GM21515 (cell line): ENCODE measurements at regions not wholly inside any gene's neighbourhood (a gene's known extent, or its start where the extent isn't known, plus 50 kb on each side); places are given as distances from the start of the nearest gene placed in this dataset.

ENCODE experiments used
- ATAC-seq: cut with Tn5 transposase; IDR thresholded peaks from one replicate; pipeline ENCODE4 v1.9.1; 2021; ENCODE audit not compliant: unreplicated experiment

DNA sequence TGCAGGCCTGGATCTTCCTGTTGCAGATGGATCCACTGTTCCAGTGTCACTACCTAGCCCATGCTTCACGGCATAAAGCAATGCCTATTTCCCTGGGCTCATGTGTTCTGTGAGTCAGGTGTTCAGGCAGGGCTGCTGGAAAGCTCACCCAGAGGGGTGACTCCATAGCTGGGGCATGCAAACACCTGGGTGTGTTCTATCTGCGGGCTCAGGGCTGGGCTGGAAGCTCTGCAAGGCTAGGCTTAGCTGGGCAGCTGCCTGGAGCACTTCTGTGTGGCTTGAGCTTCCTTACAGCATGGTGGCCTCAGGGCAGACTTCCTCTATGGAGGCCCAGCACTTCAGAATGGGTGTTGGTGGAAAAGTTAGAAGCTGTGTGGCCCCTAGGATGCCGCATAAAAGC, 139.9 kb downstream of the GADD45G start:
- ATAC-seq = no peak

DNA sequence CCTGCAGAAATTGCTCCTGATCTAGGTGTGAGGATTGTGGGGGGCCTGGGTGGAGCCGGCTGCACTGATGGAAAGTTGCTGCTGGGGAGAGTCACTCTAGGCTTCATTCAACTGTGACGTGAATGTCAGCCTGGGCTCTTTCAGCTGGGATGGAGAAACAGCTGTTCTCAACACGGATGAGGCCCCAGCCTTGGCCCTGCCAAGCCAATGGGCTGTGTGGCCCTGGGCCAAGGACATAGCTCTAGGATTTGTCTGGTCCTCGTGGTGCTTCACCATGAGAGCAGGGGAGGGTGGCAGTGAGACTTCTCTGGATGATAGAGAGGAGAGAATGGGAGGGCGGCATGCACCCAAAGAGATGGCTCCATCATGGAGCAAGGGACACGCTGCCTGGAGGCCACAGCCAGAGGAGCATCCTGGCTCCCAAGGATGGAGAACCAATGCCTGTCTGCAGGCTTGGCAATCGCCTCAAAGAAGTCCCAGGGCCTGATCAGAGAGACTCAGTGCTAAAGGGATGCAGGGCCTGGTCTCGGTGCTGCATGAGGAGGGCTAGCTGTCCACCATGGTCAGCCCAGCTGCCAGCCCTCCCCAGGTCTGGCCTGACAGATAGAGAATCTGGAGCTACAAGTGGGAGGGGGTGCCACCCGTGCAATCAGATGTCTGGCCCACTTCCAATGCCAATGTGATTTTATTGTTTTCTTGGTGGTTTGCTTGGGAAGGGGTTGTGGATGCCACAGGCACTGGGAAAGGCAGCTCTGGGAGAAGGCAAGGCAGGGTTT, 141.0 kb downstream of the GADD45G start:
- no peak for ATAC-seq

DNA sequence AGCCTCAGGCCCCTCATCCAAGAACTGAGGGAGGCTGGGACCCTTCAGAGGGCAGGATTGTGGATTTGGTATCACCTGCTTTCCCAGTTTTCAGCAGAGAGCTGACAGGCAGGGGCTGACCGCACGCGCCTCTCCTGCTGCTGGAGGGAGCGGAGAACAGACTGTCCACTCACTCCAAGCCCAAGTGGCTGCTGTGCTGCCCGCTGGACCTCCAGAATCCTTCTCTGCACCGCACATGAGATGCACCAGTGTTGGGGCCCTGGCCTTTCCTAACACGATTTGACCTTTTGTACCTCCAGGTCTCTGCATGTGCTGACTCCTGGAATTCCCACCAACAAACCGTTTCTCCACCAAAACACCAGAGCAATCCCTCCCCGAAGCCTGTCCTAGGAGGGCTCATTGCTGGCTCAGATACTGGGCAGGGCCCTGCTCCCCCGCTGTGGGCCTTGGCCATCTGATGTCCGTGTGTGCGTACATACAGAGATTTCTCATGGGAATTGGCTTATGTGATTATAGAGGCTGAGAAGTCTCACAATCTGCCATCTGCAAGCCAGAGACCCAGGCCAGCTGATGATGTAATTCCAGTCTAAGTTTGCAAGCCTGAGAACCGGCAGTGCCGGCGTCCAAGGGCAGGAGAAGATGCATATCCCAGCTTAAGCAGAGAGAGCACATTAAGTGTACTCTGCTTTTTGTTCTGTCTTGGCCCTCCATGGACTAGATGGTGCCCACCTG, 141.7 kb downstream of the GADD45G start:
- no peak for ATAC-seq

DNA sequence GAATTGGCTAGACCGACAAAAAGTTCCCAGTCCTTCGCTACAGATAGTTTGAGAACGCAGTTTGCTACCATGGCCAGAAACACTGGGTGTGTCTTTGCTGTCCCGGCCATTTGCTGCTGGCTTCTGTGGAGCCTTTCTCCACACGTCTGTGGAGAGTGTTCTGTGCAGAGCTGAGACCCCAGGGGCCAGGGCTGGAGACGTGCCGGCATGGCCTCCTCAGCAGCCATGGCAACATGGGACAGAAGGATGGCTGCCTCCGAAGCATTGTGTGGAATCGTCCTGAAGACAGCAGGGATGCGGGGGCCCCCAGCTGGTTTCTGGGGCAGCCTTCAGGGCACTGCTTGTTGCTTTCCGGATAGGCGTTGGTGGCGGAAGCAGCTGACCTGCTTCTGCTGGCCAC, 142.8 kb downstream of the GADD45G start:
- ATAC-seq = no peak

DNA sequence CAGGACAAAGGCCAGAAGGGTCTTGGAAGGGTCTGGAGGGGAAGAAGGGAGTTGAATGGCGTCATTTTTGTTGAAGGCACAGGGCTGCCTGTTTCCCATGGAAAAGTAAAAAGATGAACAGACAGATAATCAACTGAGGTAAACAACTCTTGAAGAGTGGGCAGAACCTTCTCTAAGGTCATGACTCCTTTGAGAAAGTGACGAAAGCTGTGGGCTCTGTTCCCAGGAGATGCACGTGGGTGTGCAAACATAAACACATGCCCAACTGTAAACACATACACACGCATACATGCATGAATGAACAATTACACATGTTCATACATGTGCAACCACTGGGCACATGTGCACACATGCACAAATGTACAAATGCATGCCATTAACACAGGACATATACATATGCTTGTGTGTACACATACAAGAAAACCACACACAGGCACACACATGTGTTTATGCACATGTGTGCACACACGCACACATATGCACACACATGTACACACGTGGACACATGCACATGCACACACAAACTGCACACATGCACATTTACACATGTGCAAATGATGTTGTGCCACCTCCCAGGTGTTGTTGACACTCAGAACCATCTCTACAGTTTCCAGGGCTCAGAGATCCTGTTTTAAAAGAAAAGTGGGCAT, 143.3 kb downstream of the GADD45G start:
- no peak for ATAC-seq

DNA sequence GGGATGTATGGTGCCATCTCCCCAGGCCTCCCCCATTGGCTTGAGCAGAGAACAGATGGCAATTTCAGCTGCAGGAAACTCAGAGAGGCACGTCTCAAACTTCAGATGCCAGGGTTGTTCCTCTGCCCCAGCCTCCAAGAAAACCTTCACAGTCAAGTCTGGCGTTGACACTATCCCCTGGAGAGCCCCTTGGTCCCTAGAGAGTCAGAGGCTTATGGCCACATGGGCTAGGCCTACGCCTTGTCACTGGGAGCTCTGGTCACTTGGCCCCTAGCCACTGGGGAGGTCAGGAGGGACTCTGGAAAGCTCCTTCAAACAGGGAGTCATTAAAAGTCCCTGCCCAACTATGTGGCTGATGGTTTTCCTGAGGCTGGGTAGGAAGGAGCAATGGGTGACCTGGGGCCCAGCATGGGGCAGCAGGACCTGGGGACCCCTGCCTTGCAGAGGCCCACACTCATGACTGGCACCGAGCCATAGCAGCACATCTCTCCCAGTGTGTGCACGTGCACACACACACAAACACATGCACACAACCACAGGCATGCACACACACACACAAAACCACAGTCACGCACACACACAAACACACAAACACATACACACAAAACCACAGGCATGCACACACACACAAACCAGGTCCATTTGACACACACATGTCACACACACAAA, 144.2 kb downstream of the GADD45G start:
- ATAC-seq = no peak

DNA sequence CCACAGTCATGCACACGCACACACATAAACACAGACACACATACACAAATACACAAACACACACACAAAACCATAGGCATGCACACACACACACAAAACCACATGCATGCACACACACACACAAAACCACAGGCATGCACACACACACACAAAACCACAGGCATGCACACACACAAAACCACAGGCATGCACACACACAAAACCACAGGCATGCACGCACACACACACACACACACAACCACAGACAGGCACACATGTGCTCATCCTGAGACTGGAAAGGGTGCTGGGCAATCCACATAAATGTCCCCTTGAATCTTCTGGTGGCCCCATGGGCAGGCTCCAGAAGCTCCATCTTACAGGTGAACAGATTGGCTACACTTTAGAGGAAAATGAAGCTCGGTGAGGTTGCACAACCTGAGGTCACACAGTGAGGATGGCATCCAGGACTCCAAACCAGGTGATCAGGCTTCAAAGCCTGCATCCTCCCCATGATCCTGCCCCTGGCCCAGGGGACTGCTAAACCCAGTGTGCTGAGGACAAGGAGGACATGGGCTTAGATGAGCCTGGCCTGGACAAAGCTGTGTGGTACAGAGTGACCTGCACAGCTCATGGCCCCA, 144.8 kb downstream of the GADD45G start:
- ATAC-seq = no peak

DNA sequence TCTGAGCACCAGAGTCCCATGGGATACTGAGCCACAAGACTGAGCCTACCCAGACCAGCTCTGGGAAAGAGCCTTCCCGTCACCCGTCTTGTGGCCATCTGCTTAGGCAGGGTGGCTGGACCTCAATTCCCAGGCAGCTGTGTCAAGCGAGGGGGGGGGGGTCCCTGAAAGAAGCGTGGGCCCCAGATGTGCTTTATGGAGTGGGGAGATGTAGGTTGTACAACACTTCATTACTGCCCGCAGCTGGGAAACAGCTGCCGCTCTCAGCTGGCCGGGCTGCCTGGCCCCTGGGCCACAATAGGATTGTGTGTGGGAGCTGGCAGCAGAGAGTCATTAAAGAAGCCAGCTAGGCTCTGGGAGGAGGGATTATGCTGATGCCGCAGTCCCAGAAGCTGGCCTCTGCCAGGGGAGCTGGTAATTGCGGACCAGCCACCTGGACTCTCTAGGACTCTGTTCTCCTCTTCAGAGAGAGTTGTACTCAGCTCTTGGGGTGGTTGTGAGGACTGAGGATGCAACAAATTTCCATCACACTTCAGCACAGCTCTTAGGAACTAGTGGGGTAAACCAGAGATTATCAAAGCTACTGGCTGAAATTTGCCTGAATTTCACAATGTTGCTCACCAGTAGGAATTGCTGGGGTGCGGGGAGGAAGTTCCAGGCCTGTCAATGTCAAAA, 145.4 kb downstream of the GADD45G start:
- ATAC-seq = no peak

DNA sequence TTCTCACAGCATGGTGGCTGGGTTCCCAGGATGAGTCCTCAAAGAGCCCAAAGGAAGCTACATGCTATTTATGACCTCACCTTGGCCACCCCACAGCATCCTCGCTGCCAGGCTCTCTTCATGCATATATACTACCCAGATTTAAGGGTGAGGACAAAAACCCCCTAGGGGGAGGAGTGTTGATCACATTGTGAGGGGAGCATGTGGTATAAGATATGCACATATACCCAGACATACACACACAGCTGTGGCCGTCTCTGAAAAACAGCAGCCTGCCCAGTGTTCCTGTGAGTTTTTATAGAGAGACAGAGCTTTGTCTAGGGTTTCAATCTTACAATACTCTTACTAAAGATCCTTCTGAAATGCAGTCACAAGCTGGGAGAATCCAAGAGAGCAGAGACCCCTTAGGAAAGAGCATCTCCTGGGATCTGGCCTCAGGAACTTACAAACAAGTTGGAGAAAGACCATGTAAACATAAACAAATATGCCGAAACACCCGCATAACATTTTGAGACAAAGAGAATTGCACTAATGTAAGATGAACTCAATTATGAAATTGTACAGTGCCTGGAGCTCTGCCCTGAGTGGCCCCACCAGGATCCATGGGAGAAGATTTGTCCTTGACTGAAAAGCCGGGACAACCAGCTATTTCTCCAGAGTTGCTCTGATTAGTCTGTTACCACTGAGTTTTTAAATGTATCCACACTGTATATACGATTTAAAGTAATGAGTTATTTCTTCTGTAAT, 146.4 kb downstream of the GADD45G start:
- no peak for ATAC-seq

DNA sequence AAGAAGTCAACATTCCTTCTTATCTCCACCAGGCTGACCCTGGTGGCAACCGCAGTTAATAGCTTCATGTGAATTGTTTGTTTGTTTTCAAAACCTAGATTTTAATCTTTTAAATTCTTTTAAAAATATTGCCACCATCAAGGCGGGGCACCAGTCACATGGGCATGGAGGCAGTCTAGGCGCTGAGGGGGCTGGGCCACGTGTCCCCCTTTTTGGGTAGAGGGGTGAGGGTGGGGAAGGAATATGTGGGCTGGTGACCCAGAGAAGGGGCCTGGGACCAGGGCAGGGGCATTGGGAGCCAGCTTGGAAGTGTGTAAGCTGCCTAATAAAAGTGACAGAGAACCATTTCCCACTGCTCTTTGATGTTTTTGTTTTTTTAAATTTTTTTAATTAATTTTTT, 147.3 kb downstream of the GADD45G start:
- ATAC-seq = no peak

DNA sequence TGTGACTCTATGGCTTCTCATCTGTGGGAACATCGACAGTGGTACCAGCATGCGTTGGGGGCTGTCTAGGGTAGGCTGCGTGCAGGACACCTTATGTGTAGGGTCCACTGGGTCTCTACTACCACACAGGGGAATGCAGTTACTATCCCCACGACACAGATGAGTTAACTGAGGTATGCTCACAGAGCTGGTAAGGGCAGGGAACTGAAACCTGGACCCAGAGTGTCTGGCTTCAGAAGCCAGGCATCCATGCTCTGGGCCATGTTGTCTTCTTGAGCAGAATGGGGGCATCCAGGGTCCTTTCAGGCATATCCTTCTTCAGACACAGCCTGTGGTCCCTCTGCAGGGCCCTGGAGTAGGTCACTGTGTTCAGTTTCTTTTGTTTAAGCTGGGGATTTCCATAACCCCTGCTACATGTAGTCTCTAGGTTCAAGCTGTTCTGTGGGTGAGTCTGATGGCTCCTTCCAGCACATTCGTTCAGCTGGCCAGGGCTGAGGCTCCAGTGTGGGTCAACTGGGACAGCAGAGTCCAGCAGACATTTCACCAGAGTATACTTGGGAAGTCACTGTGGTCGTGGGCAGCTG, 148.8 kb downstream of the GADD45G start:
- no peak for ATAC-seq

DNA sequence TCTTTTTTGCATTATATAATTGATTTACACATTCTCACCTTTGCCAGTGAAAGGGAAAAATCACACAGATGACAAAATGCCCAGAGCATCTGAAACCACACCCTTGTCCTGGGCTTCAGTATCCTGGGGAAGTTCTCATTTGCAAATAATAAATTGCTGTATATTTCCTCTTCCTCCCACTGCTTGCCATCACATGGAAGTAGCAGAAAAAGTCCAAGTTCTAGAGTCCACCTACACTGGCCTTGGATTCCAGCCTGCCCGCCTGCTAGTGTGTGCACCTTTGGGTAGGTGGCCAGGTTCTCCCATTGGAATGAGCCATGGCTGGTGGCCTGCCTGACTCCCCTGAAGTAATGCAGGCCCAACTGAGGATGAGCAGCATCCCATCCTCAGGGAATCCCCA, 149.4 kb downstream of the GADD45G start:
- ATAC-seq = no peak

DNA sequence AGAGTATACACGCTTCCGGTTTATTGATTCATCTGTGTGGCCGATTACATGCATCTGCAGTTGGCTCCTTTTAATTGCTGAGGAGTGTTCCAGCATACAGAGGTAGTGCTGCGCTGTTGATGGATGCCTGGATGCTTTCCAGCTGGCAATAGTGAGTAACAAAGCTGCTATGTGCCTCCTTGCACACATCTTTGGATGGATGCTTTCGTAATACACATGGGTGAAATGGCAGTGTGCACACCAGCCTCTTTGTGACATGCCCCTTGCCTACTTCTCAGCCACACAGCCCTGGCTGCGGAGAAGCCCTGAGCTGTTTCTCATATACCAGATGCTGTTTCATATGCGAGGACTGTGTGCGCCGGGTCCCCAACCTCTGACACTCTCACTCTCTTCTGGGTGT, 151.0 kb downstream of the GADD45G start:
- ATAC-seq = no peak

DNA sequence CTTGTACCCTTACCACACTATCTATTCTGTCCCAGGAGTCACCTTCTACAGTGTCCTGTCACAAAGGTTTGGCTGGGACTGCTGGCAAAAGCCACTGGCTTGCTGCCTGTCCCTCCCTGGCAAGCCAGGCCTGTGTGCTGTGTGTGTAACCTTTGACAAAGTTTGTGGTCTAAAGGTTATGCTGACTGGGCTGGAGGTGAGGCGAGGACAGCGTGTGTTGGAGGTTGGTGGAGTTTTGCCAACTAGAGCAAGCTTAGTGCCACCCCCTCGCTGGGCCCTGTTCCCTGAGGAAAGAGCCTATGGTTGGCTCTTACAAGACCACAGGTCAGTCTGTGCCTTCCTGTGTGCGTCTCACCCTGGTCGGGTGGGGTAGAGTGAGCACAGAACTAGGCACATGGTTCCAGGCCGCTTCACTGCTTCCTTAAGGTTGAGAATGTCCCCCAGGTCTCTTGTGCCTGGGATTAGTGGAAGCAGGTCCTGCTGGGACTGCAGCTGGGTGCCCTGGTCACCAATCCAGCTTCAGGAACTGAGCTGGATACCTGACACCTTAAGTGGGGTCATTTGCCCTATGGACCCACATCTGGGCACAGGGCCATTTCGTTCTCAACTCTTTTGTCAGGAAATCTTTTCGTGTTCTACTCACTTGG, 152.2 kb downstream of the GADD45G start:
- no peak for ATAC-seq

DNA sequence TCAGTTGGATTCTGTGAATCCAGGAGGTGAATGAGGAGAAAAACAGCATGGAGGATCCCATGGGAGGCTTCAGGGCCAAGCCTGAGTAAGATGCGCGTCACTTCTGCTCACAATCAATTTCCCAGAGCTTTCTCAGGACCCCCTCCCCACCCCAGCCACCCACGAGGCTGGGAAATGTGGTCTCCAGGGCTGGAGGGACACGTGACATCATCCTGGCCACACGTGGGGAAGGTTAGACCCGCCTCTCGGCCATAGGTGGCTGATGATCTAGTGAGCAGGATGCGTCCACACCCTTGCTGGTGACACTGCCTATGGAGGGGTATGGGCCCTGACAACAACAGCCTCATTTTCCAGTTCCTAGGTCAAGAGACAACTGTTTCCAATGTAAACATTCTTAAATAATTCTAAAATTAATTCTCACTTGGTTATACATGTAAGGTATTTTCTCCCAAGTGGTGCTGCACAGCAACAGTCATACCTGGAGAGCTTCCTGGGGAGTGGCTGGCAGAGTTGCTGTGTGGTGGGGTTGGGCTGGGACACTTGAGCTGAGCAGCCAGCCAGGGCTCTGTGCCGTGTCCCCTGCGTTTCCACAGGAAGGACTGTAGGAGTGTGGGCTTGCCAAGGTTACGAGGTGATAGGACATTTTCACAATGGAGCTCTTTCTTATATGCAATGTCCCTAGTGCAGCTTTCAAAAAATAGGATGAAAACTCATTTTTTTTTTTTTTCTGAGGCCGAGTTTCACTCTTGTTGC, 153.1 kb downstream of the GADD45G start:
- no peak for ATAC-seq

DNA sequence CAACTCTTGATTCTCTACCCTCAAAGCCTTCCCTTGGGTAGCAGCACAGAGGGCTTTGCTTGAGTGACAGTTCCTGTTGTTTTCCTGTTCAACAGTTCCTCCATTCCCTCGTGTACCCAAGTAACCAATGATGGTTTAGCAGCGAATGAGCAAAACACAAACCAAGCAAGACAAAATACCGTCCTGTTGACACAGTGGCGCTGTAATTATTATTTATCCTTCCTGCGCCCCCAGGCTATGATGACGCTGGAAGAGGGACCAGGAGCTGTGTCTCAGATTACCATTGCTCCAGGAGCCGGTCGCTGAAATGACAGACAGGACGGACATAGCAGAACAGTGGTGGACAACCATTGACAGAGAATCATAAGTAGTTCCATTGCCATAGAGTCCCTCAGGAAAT, 154.8 kb downstream of the GADD45G start:
- no peak for ATAC-seq

DNA sequence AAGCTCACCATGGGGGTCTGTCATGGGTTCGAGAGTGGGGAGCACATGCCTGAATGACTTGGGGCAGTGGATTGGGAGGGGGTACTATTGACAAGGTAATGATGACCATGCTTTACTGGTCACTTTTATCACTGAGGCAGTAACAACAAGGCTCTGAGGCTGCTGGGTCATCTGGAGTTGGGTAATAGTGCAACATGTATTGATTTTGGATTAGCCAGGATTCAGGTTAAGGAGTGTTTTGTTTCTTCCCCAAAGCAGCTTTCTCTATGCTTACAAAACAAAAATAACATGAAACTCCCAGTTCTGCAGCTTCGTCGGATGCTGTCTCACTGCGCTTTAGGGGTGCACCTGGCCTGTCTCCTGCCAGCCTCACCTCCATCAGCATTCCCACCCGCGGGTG, 155.3 kb downstream of the GADD45G start:
- ATAC-seq = no peak

DNA sequence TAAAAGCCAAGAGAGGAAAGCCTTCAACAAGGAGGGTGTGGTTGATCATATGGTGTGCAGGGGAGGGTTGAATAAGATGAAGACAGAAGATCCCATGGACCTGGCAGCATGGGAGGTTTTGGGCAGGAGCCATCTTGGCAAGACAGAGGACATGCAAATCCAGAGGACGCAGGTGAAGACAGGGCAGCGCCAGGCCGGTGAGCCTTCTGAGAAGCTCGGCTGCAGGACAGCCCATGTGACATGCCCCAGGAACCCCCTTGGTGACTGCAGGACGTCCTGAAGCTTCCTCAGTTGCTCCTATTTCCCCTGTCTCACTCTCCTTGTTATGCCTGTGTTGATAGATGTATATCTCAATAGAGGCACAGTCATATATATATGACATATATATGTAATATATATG, 159.4 kb downstream of the GADD45G start:
- no peak for ATAC-seq
